ENCODE measurements at regions not wholly inside any gene's neighbourhood (a gene's known extent, or its start where the extent isn't known, plus 50 kb on each side); places are given as distances from the start of the nearest gene placed in this dataset.

DNA sequence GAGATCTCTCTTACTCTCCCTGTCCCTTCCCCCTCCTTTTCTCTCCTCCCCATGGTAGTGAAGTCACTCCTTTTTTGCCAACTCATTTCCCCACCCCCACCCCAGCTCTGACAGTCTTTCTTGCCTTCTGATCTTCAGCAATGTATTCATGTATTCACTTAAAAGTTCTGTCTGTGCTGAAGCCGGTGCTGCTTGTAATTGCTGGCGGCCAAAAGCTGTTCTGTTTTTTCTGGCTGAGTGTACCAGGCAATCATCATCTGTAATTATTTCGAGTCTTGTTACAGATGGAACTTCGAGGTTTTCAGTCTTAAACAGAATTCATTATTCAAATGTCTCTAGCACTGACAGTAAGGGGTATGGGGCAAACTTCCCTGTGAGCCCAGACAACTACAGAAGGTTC lies 99.5 kb downstream of the SPATA19 start:
- no peak for TF ChIP-seq POLR2A (IDR thresholded peaks at IDR 0.05)
- no peak for TF ChIP-seq POLR2AphosphoS5 (IDR thresholded peaks at IDR 0.05)
